HAP-1 (cell line): ENCODE measurements at regions not wholly inside any gene's neighbourhood (a gene's known extent, or its start where the extent isn't known, plus 50 kb on each side); places are given as distances from the start of the nearest gene placed in this dataset.
A peak's percentile ranks its signal among the peaks of the same experiment; 100 is the strongest.

Experiments
- DNase-seq, 2 experiments: peaks; one replicate each; pipeline ENCODE4 v3.0.0-alpha.2; 2016 to 2020; ENCODE audit warnings: low spot score in 2 of 2
- H3K27me3 ChIP-seq: fragments of 250-450 bp; sonication (Bioruptor Pico); 2 replicates; pipeline ENCODE4 v1.5.1; 2020; ENCODE audit warnings: low read depth, mild to moderate bottlenecking, moderate library complexity
- H3K36me3 ChIP-seq: fragments of 250-450 bp; sonication (Bioruptor Pico); replicated peaks from 2 replicates; pipeline ENCODE4 v1.5.1; 2020; ENCODE audit warnings: mild to moderate bottlenecking
- H3K4me1 ChIP-seq: fragments of 250-450 bp; sonication (Bioruptor Pico); 2 replicates; pipeline ENCODE4 v1.5.1; 2020; ENCODE audit warnings: mild to moderate bottlenecking
- H3K4me3 ChIP-seq: fragments of 250-450 bp; sonication (Bioruptor Pico); 2 replicates; pipeline ENCODE4 v1.5.1; 2020; ENCODE audit warnings: mild to moderate bottlenecking, moderate library complexity
- H3K9me3 ChIP-seq: fragments of 250-450 bp; sonication (Bioruptor Pico); 2 replicates; pipeline ENCODE4 v1.5.1; 2020; ENCODE audit warnings: mild to moderate bottlenecking, moderate library complexity
- in situ Hi-C: fragments of 300-500 bp; cut with MboI; formaldehyde crosslinking; loops from 3 replicates; pipeline ENCODE4 v1.14.3; 2020; ENCODE audit warnings: low sequenced_read_pairs, inconsistent platforms, mixed read lengths

DNA sequence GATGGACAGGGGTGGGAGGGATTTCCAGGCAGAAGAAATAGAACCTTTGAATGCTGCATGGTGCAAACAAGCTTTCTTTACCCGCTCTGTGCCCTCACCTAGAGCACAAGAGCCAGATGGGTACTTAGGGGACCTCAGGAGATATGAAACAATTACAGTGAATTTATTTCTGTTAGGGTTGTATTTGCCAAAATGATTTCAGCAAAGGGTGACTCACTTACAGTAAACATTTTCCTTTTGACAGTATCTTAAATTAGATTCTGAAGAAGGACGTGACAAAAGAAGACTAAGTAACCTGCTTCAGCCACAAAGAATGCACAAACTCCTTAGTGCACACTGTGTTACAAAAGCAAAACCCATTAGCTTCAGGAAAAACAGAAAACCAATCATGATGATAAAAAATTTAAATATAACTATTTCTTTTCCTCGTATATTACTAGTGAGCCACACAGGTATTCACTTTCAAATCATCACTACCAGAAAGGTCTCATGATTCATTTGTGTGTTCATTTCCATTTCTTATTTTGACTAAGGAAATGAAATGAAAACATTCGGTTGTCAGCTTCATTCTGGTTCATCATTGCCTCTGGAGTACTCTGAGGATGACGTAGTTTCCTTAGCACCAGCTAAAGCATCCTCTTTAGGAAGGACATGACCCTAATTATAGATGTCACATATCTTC is 158.8 kb downstream of the NHLRC3 start:
- in situ Hi-C loops = no loop called here
- Histone ChIP-seq H3K4me1 (no peaks in the 10 kb centered on the region), H3K4me3 (no peak overlapping the region), H3K9me3 (no peaks in the 10 kb centered on the region), H3K27me3 (no peaks in the 10 kb centered on the region), H3K36me3 (no peaks in the 10 kb centered on the region)
- DNase-seq = no peak

DNA sequence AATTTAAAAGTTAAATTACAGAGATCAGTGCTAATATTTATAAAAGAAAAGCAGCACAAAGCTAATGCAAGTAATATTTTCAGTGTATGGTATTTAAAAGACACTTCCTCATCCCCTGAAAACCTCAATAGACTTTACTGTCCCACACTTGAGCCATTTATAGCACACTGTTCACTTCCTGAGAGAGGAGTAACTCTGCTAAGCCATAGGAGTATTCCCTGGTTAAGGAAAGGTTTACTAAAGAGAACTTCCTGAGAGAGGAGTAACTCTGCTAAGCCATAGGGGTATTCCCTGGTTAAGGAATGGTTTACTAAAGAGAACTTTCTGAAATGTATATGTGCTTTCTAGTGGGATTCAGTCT is 159.4 kb downstream of the NHLRC3 start:
- H3K4me1 ChIP-seq = no peaks in the 10 kb centered on the region
- no peak overlapping the region for H3K4me3 ChIP-seq
- no peaks in the 10 kb centered on the region for H3K9me3 ChIP-seq
- H3K36me3 ChIP-seq = no peaks in the 10 kb centered on the region
- in situ Hi-C loops = no loop called here
- H3K27me3 ChIP-seq = no peaks in the 10 kb centered on the region
- no peak for DNase-seq

DNA sequence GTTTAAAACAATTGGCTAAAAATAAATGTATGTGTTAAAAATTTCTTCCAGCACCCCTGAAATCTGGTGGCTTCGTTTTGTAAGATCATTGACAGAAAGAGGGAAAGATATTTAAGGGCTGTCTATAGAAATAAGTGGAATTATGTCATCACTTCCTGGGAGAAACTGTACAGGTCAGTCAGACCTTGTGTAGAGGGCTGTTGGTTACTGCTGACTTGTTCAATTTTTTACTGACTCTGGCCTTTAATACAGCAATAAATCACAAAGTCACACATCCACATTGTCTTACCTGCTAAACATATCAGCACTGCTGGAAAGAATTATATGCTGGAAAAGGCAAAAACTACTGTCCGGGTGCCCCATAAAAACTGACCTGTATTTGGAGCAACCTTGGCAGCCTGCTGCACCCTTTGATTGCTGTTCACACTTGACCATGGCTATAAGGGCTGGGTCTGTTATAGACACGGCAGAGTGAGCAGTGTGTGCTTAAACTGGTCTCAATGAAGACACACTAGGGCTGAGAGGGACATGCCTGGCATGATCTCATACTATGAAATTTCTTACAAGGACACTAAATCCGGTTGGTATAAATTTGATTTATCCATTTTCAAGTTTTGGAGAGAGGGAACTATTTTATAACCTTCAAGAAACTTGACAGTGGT is 162.1 kb downstream of the NHLRC3 start:
- H3K4me1 ChIP-seq = no peaks in the 10 kb centered on the region
- H3K9me3 ChIP-seq = no peaks in the 10 kb centered on the region
- DNase-seq = no peak
- no peaks in the 10 kb centered on the region for H3K27me3 ChIP-seq
- no peaks in the 10 kb centered on the region for H3K36me3 ChIP-seq
- H3K4me3 ChIP-seq = no peak overlapping the region
- in situ Hi-C loops = no loop called here

DNA sequence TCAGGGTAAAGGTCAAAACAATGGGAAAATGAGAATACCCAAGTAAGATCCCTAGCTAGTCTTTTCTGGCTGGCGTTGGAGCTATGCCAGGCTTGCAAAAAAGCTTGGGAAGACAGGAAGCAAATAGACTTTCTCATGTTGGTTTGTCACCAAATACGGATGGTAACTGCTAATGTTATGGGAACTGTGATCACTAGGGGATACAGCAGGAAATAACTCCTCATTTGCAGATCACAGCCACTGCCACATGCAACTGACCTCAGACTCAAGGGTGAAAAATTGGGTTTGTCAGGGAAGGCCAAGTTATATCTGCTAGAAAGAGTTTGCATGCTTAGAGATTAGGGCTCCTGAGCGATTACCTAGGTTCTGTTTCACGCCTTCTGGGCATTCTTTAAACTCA is 162.9 kb downstream of the NHLRC3 start:
- no peaks in the 10 kb centered on the region for H3K27me3 ChIP-seq
- no peaks in the 10 kb centered on the region for H3K36me3 ChIP-seq
- no peak overlapping the region for H3K4me3 ChIP-seq
- H3K4me1 ChIP-seq = no peaks in the 10 kb centered on the region
- no peak for DNase-seq
- H3K9me3 ChIP-seq = no peaks in the 10 kb centered on the region
- in situ Hi-C loops = no loop called here

GRCh38 chr13:39202746-39203145 is 164.5 kb downstream of the NHLRC3 start:
- DNase-seq = no peak
- Histone ChIP-seq H3K4me3 (no peak overlapping the region), H3K36me3 (no peaks in the 10 kb centered on the region), H3K4me1 (no peaks in the 10 kb centered on the region), H3K27me3 (no peaks in the 10 kb centered on the region), H3K9me3 (peaks cover 3% of the 10 kb centered on the region; the same call in 1 of the 2 replicates)
- in situ Hi-C loops = no loop called here

GRCh38 chr13:39208636-39209035 is 170.4 kb downstream of the NHLRC3 start:
- Histone ChIP-seq H3K27me3 (no peaks in the 10 kb centered on the region), H3K36me3 (no peaks in the 10 kb centered on the region), H3K4me1 (no peaks in the 10 kb centered on the region), H3K4me3 (no peak overlapping the region), H3K9me3 (peaks cover 3% of the 10 kb centered on the region; the same call in 1 of the 2 replicates)
- no peak for DNase-seq
- in situ Hi-C loops = no loop called here

GRCh38 chr13:39209731-39210531 is 171.7 kb downstream of the NHLRC3 start:
- no peak for DNase-seq
- Histone ChIP-seq H3K36me3 (no peaks in the 10 kb centered on the region), H3K9me3 (peaks cover 3% of the 10 kb centered on the region; the same call in 1 of the 2 replicates), H3K4me1 (no peaks in the 10 kb centered on the region), H3K4me3 (no peak overlapping the region), H3K27me3 (no peaks in the 10 kb centered on the region)
- in situ Hi-C loops = no loop called here

- in situ Hi-C loops = no loop called here
- H3K27me3 ChIP-seq = no peaks in the 10 kb centered on the region
- no peak overlapping the region for H3K4me3 ChIP-seq
- no peaks in the 10 kb centered on the region for H3K36me3 ChIP-seq
- no peaks in the 10 kb centered on the region for H3K4me1 ChIP-seq
- peaks cover 3% of the 10 kb centered on the region; the same call in 1 of the 2 replicates for H3K9me3 ChIP-seq
- no peak for DNase-seq
Observed at GRCh38 chr13:39210961-39211534, 172.8 kb downstream of the NHLRC3 start.

DNA sequence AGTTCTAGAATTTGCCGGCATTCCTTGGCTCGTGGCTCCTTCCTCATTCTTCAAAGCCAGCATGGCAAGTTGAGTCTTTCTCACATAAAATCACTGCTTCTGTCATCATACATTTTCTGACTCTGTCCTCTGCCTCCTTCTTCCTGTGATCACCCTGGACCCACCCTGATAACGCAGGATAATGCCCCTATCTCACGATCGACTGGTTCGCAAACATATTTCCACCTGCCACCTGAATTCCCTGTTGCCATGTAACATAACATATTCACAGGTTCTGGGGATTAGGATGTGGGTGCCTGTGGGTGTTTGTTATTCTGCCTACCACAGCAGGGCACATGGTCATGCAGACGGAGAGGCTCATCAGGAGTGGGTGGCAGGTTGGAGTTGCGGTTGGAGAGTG is 177.7 kb downstream of the NHLRC3 start:
- in situ Hi-C loops = no loop called here
- no peak for DNase-seq
- Histone ChIP-seq H3K4me1 (no peaks in the 10 kb centered on the region), H3K9me3 (no peaks in the 10 kb centered on the region), H3K4me3 (no peak overlapping the region), H3K36me3 (no peaks in the 10 kb centered on the region), H3K27me3 (no peaks in the 10 kb centered on the region)

- Histone ChIP-seq H3K4me3 (no peak overlapping the region), H3K36me3 (no peaks in the 10 kb centered on the region), H3K4me1 (no peaks in the 10 kb centered on the region), H3K9me3 (no peaks in the 10 kb centered on the region), H3K27me3 (no peaks in the 10 kb centered on the region)
- no peak for DNase-seq
- in situ Hi-C loops = no loop called here
Observed at GRCh38 chr13:39217471-39217870, 179.2 kb downstream of the NHLRC3 start.

GRCh38 chr13:39224671-39225240 is 186.5 kb downstream of the NHLRC3 start:
- Histone ChIP-seq H3K4me3 (no peak overlapping the region), H3K36me3 (no peaks in the 10 kb centered on the region), H3K9me3 (no peaks in the 10 kb centered on the region), H3K27me3 (no peaks in the 10 kb centered on the region), H3K4me1 (peaks cover 23% of the 10 kb centered on the region)
- DNase-seq = peak in 1 of 2 experiments; percentile 56
- in situ Hi-C loops = no loop called here

GRCh38 chr13:39225860-39226259 is 187.6 kb downstream of the NHLRC3 start:
- DNase-seq = no peak
- in situ Hi-C loops = no loop called here
- no peaks in the 10 kb centered on the region for H3K9me3 ChIP-seq
- H3K4me1 ChIP-seq = peaks cover 27% of the 10 kb centered on the region
- no peak overlapping the region for H3K4me3 ChIP-seq
- no peaks in the 10 kb centered on the region for H3K27me3 ChIP-seq
- no peaks in the 10 kb centered on the region for H3K36me3 ChIP-seq

DNA sequence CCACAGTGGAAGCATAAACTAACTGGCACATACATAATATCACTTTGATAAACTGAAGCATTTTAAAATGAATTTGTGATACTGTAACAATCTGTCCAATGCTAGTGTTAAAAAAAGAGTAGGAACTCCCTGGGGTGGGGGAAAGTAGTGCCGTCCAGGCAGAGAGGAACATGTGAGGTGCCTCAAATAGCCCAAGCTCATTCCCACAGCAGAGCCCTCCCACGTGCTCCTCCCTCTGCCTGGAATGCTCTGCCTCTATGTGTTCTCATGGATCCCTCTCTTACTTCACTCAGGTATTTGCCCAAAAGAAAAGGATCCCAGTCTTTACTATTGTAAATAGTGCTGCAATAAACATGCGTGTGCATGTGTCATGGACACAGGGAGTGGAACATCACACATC is 188.1 kb downstream of the NHLRC3 start:
- H3K4me1 ChIP-seq = peaks cover 27% of the 10 kb centered on the region
- H3K9me3 ChIP-seq = no peaks in the 10 kb centered on the region
- DNase-seq = no peak
- H3K27me3 ChIP-seq = no peaks in the 10 kb centered on the region
- H3K4me3 ChIP-seq = no peak overlapping the region
- in situ Hi-C loops = no loop called here
- H3K36me3 ChIP-seq = no peaks in the 10 kb centered on the region
